ENCODE measurements at regions not wholly inside any gene's neighbourhood (a gene's known extent, or its start where the extent isn't known, plus 50 kb on each side); places are given as distances from the start of the nearest gene placed in this dataset.

- H3K27me3 Mint-ChIP-seq (ENCODE audit: low read depth, unreplicated experiment) = no peaks in the 10 kb centered on the region
- H3K9me3 Mint-ChIP-seq (ENCODE audit: unreplicated experiment) = no peaks in the 10 kb centered on the region
- DNase-seq (ENCODE audit: low read depth) = no peak
- H3K27me3 ChIP-seq (ENCODE audit: insufficient read depth, low read length) = no peaks in the 10 kb centered on the region
- no peak overlapping the region for H3K9ac ChIP-seq (ENCODE audit: low read length)
- H3K4me1 Mint-ChIP-seq (ENCODE audit: low read depth, unreplicated experiment) = peaks cover 1% of the 10 kb centered on the region
- no peak for TF ChIP-seq CTCF (IDR thresholded peaks at IDR 0.05; ENCODE audit: insufficient read depth, low read depth, low read length)
- no peak for TF ChIP-seq EZH2 (IDR thresholded peaks at IDR 0.05; ENCODE audit: insufficient read depth, low read length)
- no peak overlapping the region for H3K4me3 Mint-ChIP-seq (ENCODE audit: unreplicated experiment)
- H3K4me3 ChIP-seq (ENCODE audit: insufficient read depth, low read depth, low read length) = no peak overlapping the region
- no peak overlapping the region for H2AFZ ChIP-seq (ENCODE audit: low read depth, low read length)
- H3K9me3 ChIP-seq (ENCODE audit: insufficient read depth, low read depth, low read length) = no peaks in the 10 kb centered on the region
- no peak overlapping the region for H3K27ac ChIP-seq (ENCODE audit: low read depth, low read length)
- H3K4me2 ChIP-seq (ENCODE audit: low read length) = no peak overlapping the region
- no peaks in the 10 kb centered on the region for H3K79me2 ChIP-seq (ENCODE audit: insufficient read depth, low read length)
- H3K36me3 Mint-ChIP-seq (ENCODE audit: low read depth, unreplicated experiment) = no peaks in the 10 kb centered on the region
- H3K36me3 ChIP-seq (ENCODE audit: insufficient read depth, low read length) = no peaks in the 10 kb centered on the region
- no peak for FAIRE-seq
- H3K27ac Mint-ChIP-seq (ENCODE audit: unreplicated experiment) = no peak overlapping the region
- no peaks in the 10 kb centered on the region for H3K4me1 ChIP-seq (ENCODE audit: insufficient read depth, low read length)
- no peaks in the 10 kb centered on the region for H4K20me1 ChIP-seq (ENCODE audit: insufficient read depth, low read length)
Measured at GRCh38 chr15:35827911-35828310, 281.9 kb upstream of the DPH6 start.

- Mint-ChIP-seq H3K4me3 (ENCODE audit: unreplicated experiment) (no peak overlapping the region), H3K9me3 (ENCODE audit: unreplicated experiment) (no peaks in the 10 kb centered on the region), H3K4me1 (ENCODE audit: low read depth, unreplicated experiment) (no peaks in the 10 kb centered on the region), H3K36me3 (ENCODE audit: low read depth, unreplicated experiment) (no peaks in the 10 kb centered on the region), H3K27me3 (ENCODE audit: low read depth, unreplicated experiment) (no peaks in the 10 kb centered on the region), H3K27ac (ENCODE audit: unreplicated experiment) (no peak overlapping the region)
- no peak for FAIRE-seq
- no peaks in the 10 kb centered on the region for H3K79me2 ChIP-seq (ENCODE audit: insufficient read depth, low read length)
- H3K4me2 ChIP-seq (ENCODE audit: low read length) = no peak overlapping the region
- no peak overlapping the region for H3K27ac ChIP-seq (ENCODE audit: low read depth, low read length)
- H3K4me1 ChIP-seq (ENCODE audit: insufficient read depth, low read length) = no peaks in the 10 kb centered on the region
- DNase-seq (ENCODE audit: low read depth) = peak; percentile 17
- no peak overlapping the region for H2AFZ ChIP-seq (ENCODE audit: low read depth, low read length)
- H3K9me3 ChIP-seq (ENCODE audit: insufficient read depth, low read depth, low read length) = no peaks in the 10 kb centered on the region
- H3K4me3 ChIP-seq (ENCODE audit: insufficient read depth, low read depth, low read length) = no peak overlapping the region
- TF ChIP-seq CTCF (IDR thresholded peaks at IDR 0.05; ENCODE audit: insufficient read depth, low read depth, low read length) (no peak), EZH2 (IDR thresholded peaks at IDR 0.05; ENCODE audit: insufficient read depth, low read length) (no peak)
- no peaks in the 10 kb centered on the region for H3K27me3 ChIP-seq (ENCODE audit: insufficient read depth, low read length)
- H3K9ac ChIP-seq (ENCODE audit: low read length) = no peak overlapping the region
- no peaks in the 10 kb centered on the region for H3K36me3 ChIP-seq (ENCODE audit: insufficient read depth, low read length)
- no peaks in the 10 kb centered on the region for H4K20me1 ChIP-seq (ENCODE audit: insufficient read depth, low read length)
Measured at GRCh38 chr15:35833581-35833980, 287.6 kb upstream of the DPH6 start.

GRCh38 chr15:35834216-35834830 lies 288.4 kb upstream of the DPH6 start:
- H3K4me2 ChIP-seq (ENCODE audit: low read length) = no peak overlapping the region
- H3K36me3 ChIP-seq (ENCODE audit: insufficient read depth, low read length) = no peaks in the 10 kb centered on the region
- no peaks in the 10 kb centered on the region for H3K36me3 Mint-ChIP-seq (ENCODE audit: low read depth, unreplicated experiment)
- no peaks in the 10 kb centered on the region for H4K20me1 ChIP-seq (ENCODE audit: insufficient read depth, low read length)
- H3K27ac Mint-ChIP-seq (ENCODE audit: unreplicated experiment) = no peak overlapping the region
- TF ChIP-seq EZH2 (IDR thresholded peaks at IDR 0.05; ENCODE audit: insufficient read depth, low read length) (no peak), CTCF (IDR thresholded peaks at IDR 0.05; ENCODE audit: insufficient read depth, low read depth, low read length) (no peak)
- DNase-seq (ENCODE audit: low read depth) = no peak
- FAIRE-seq = no peak
- no peak overlapping the region for H3K4me3 Mint-ChIP-seq (ENCODE audit: unreplicated experiment)
- H3K9me3 ChIP-seq (ENCODE audit: insufficient read depth, low read depth, low read length) = no peaks in the 10 kb centered on the region
- no peak overlapping the region for H3K9ac ChIP-seq (ENCODE audit: low read length)
- no peak overlapping the region for H3K4me3 ChIP-seq (ENCODE audit: insufficient read depth, low read depth, low read length)
- no peak overlapping the region for H2AFZ ChIP-seq (ENCODE audit: low read depth, low read length)
- H3K27me3 ChIP-seq (ENCODE audit: insufficient read depth, low read length) = no peaks in the 10 kb centered on the region
- H3K79me2 ChIP-seq (ENCODE audit: insufficient read depth, low read length) = no peaks in the 10 kb centered on the region
- no peaks in the 10 kb centered on the region for H3K4me1 Mint-ChIP-seq (ENCODE audit: low read depth, unreplicated experiment)
- no peaks in the 10 kb centered on the region for H3K9me3 Mint-ChIP-seq (ENCODE audit: unreplicated experiment)
- peaks cover 3% of the 10 kb centered on the region for H3K27me3 Mint-ChIP-seq (ENCODE audit: low read depth, unreplicated experiment)
- no peaks in the 10 kb centered on the region for H3K4me1 ChIP-seq (ENCODE audit: insufficient read depth, low read length)
- H3K27ac ChIP-seq (ENCODE audit: low read depth, low read length) = no peak overlapping the region

All from astrocyte (in vitro differentiated cells and primary cell).